Osteoblast (primary cell): ENCODE measurements at regions not wholly inside any gene's neighbourhood (a gene's known extent, or its start where the extent isn't known, plus 50 kb on each side); places are given as distances from the start of the nearest gene placed in this dataset.

Experiments
- DNase-seq: peaks from one replicate; pipeline ENCODE4 v3.0.0; 2011; ENCODE audit warnings: low spot score, mixed read lengths; ENCODE audit not compliant: insufficient read length; ENCODE audit errors: missing footprints
- H2AFZ ChIP-seq: 2 replicates; pipeline ENCODE4 v1.6.0; 2011; ENCODE audit warnings: mild to moderate bottlenecking, low read length
- H3K27ac ChIP-seq: 2 replicates; pipeline ENCODE4 v1.5.1; 2011; ENCODE audit warnings: mild to moderate bottlenecking, low read depth, low read length, moderate library complexity
- H3K27me3 ChIP-seq: 2 replicates; pipeline ENCODE4 v1.6.0; 2012; ENCODE audit warnings: mild to moderate bottlenecking, control low read depth, inconsistent platforms, low read length, moderate library complexity; ENCODE audit not compliant: insufficient read depth
- H3K36me3 ChIP-seq: 2 replicates; pipeline ENCODE4 v1.5.1; 2011; ENCODE audit warnings: mild to moderate bottlenecking, low read length, control low read depth, moderate library complexity; ENCODE audit not compliant: insufficient read depth
- H3K4me1 ChIP-seq: 2 replicates; pipeline ENCODE4 v1.5.1; 2011; ENCODE audit warnings: mild to moderate bottlenecking, low read length, control low read depth, moderate library complexity; ENCODE audit not compliant: insufficient read depth
- H3K4me2 ChIP-seq: 2 replicates; pipeline ENCODE4 v1.6.0; 2011; ENCODE audit warnings: mild to moderate bottlenecking, low read length; ENCODE audit not compliant: insufficient read depth
- H3K4me3 ChIP-seq: fragments of 200-600 bp; sonication (generic); 3 replicates; pipeline ENCODE4 v1.5.1; 2012; ENCODE audit warnings: mild to moderate bottlenecking, low read length, inconsistent platforms; ENCODE audit not compliant: insufficient read depth
- H3K79me2 ChIP-seq: 2 replicates; pipeline ENCODE4 v1.6.0; 2012; ENCODE audit warnings: mild to moderate bottlenecking, low read length, control low read depth, inconsistent platforms; ENCODE audit not compliant: insufficient read depth
- H3K9me3 ChIP-seq: 2 replicates; pipeline ENCODE4 v1.5.1; 2011; ENCODE audit warnings: low read depth, low read length, control low read depth
- H4K20me1 ChIP-seq: 2 replicates; pipeline ENCODE4 v1.6.0; 2012; ENCODE audit warnings: mild to moderate bottlenecking, low read length, control low read depth; ENCODE audit not compliant: insufficient read depth
- CTCF ChIP-seq: IDR thresholded peaks from 2 replicates; pipeline ENCODE4 v1.5.1; 2011; ENCODE audit warnings: mild to moderate bottlenecking, low read depth, low read length, moderate library complexity; ENCODE audit errors: extremely low read depth

GRCh38 chr12:33690562-33690961 lies 250.9 kb upstream of the SYT10 start:
- Histone ChIP-seq H4K20me1 (no peaks in the 10 kb centered on the region), H3K4me1 (no peaks in the 10 kb centered on the region), H3K27ac (no peak overlapping the region), H3K36me3 (no peaks in the 10 kb centered on the region), H3K4me3 (no peak overlapping the region), H2AFZ (no peak overlapping the region), H3K4me2 (no peak overlapping the region), H3K79me2 (no peaks in the 10 kb centered on the region), H3K9me3 (no peaks in the 10 kb centered on the region), H3K27me3 (no peaks in the 10 kb centered on the region)
- TF ChIP-seq CTCF: no peak
- DNase-seq: no peak

- Histone ChIP-seq H3K36me3 (no peaks in the 10 kb centered on the region), H4K20me1 (no peaks in the 10 kb centered on the region), H3K4me2 (no peak overlapping the region), H3K9me3 (no peaks in the 10 kb centered on the region), H3K79me2 (no peaks in the 10 kb centered on the region), H3K4me3 (no peak overlapping the region), H3K27me3 (no peaks in the 10 kb centered on the region), H2AFZ (no peak overlapping the region), H3K4me1 (no peaks in the 10 kb centered on the region), H3K27ac (no peak overlapping the region)
- DNase-seq: no peak
- TF ChIP-seq CTCF: no peak
Observed at GRCh38 chr12:33703221-33703620, 263.6 kb upstream of the SYT10 start.

- no peaks in the 10 kb centered on the region for H3K27me3 ChIP-seq
- H3K36me3 ChIP-seq: no peaks in the 10 kb centered on the region
- no peak overlapping the region for H3K4me3 ChIP-seq
- no peaks in the 10 kb centered on the region for H3K79me2 ChIP-seq
- H4K20me1 ChIP-seq: no peaks in the 10 kb centered on the region
- no peaks in the 10 kb centered on the region for H3K4me1 ChIP-seq
- no peaks in the 10 kb centered on the region for H3K9me3 ChIP-seq
- H3K4me2 ChIP-seq: no peak overlapping the region
- no peak overlapping the region for H2AFZ ChIP-seq
- TF ChIP-seq CTCF: no peak
- no peak overlapping the region for H3K27ac ChIP-seq
- DNase-seq: no peak
Observed at GRCh38 chr12:33706927-33707326, 267.3 kb upstream of the SYT10 start.

- Histone ChIP-seq H3K4me1 (no peaks in the 10 kb centered on the region), H3K27me3 (no peaks in the 10 kb centered on the region), H3K4me2 (no peak overlapping the region), H3K79me2 (no peaks in the 10 kb centered on the region), H3K27ac (no peak overlapping the region), H4K20me1 (no peaks in the 10 kb centered on the region), H3K4me3 (no peak overlapping the region), H3K9me3 (no peaks in the 10 kb centered on the region), H3K36me3 (no peaks in the 10 kb centered on the region), H2AFZ (no peak overlapping the region)
- no peak for DNase-seq
- TF ChIP-seq CTCF: no peak
Observed at GRCh38 chr12:33708935-33709334, 269.3 kb upstream of the SYT10 start.
